Lower leg skin (tissue), 3 donors: ENCODE measurements at regions not wholly inside any gene's neighbourhood (a gene's known extent, or its start where the extent isn't known, plus 50 kb on each side); places are given as distances from the start of the nearest gene placed in this dataset.

Experiments used
- POLR2A ChIP-seq, 2 donors: fragments of 450-650 bp; IDR thresholded peaks; one replicate each; pipeline ENCODE4 v1.6.1; 2016 to 2017; ENCODE audit warnings: antibody characterized with exemption in 2 of 2, mild to moderate bottlenecking in 1 of 2, moderate library complexity in 1 of 2
- TF ChIP-seq, protein P1 (sequence below), 3 donors: fragments of 450-650 bp; IDR thresholded peaks; one replicate each; pipeline ENCODE4 v1.5.1; 2016; ENCODE audit warnings: antibody characterized with exemption in 3 of 3, mild to moderate bottlenecking in 3 of 3, moderate library complexity in 2 of 3

DNA sequence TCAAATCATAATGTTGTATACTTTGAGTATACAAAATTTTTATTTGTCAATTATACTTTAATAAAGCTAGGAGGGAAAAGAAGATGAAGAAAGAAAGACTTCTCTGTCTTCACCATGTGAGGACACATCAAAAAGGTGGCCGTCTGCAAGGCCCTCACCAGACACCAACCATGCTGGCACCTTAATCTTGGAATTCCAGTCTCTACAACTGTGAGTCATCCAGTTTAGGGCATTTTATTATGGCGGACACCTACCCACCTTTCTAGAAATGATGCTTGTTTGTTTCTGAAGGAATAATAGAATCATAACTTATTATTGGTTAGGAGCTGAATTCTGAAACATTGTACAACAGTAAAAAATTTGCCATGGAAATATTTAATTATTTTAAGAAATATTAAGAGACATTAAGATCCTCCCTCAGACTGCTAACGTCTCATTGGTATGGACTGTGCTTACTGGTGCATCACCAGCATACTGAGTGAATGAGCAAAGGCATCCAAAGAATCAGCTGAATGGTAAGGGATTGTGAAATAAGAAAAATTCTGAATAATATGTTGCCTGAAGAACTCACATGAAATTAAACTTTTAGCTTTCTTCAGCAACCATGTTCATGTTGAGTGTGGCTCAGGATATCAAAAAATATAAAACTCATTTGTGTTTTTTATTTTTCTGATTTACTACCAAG lies 536.6 kb downstream of the HTR7 start:
- TF ChIP-seq, protein P1, sequence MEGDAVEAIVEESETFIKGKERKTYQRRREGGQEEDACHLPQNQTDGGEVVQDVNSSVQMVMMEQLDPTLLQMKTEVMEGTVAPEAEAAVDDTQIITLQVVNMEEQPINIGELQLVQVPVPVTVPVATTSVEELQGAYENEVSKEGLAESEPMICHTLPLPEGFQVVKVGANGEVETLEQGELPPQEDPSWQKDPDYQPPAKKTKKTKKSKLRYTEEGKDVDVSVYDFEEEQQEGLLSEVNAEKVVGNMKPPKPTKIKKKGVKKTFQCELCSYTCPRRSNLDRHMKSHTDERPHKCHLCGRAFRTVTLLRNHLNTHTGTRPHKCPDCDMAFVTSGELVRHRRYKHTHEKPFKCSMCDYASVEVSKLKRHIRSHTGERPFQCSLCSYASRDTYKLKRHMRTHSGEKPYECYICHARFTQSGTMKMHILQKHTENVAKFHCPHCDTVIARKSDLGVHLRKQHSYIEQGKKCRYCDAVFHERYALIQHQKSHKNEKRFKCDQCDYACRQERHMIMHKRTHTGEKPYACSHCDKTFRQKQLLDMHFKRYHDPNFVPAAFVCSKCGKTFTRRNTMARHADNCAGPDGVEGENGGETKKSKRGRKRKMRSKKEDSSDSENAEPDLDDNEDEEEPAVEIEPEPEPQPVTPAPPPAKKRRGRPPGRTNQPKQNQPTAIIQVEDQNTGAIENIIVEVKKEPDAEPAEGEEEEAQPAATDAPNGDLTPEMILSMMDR (IDR thresholded peaks at IDR 0.05), result no peak
- no peak for TF ChIP-seq POLR2A (IDR thresholded peaks at IDR 0.05)
